ENCODE measurements at regions not wholly inside any gene's neighbourhood (a gene's known extent, or its start where the extent isn't known, plus 50 kb on each side); places are given as distances from the start of the nearest gene placed in this dataset.
"Not testable (repeated sequence)": the region's sequence is repeated elsewhere in the genome, so short reads cannot be mapped to it uniquely, and the experiment has no call there.

DNA sequence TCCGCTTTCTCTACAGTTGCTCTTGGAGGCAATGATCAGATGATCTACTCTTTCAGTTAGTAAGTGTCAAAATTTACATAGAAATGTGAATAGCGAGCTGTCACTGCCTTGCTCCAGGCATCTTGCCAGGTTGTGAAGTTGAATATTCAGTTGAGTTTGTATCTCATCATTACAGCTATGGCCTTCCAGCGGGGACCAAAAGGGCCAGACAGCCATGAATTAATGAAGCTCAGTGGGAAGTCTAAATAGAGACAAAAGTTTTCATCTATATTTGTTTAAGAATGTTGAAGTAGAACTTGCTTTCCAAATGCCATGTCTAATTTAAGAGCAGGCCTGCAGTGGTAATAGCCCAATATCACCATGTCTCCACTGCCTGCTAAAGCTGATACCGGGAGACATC, 387.8 kb downstream of the FLRT2 start:
- no peak for FAIRE-seq

- FAIRE-seq, result no peak
Measured at GRCh38 chr14:85915711-85916110, 385.8 kb downstream of the FLRT2 start.

DNA sequence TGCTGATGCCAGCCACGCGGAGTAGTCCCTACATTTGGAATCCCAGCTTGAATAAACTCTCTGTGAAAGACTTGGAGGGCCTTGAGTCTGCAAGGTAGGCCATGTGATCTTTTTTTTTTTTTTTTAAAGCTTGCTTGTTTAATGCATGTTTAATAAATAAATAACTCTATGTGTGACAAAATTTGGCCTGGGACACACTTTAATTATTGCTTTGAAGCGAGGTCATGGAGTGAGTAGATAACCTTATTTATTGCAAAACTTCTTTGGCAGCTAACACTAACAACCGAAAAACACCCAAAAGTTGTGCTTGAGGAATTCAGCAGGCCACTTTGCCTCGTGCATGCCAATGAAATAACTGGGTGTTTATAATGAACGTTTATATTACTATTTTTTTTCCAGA, 382.2 kb downstream of the FLRT2 start:
- no peak for FAIRE-seq

DNA sequence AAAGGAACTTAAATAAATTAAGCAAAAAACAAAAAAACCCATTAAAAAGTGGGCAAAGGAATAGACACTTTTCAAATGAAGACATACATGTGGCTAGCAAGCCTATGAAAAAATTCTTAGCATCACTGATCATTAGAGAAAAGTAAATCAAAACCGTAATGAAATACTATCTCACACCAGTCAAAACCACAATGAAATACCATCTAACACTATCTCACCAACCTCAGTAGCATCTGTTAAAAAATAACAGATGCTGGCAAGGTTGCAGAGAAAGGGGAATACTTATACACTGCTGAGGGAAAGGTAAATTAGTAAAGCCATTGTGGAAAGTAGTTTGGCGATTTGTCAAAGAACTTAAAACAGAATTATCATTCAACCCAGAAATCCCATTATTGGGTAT, 381.1 kb downstream of the FLRT2 start:
- FAIRE-seq, result no peak

DNA sequence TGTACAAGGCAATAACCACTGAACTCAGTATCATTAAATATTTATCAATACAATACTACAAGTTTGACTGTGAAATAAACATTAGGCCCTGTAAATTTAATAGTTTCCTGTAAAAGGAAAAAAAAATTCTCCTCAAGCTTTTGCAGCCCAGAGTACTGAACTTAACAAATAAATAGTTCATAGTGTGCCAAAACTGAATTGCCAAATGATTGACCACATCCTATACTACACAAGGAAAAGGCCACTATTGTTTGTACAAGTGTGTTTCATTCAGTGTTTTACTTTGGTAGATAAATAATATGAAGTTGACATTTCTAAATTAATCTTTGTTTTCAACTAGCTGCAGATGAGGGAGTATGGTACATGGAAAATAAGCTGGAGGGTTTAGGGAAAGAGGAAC, 379.6 kb downstream of the FLRT2 start:
- no peak for FAIRE-seq

DNA sequence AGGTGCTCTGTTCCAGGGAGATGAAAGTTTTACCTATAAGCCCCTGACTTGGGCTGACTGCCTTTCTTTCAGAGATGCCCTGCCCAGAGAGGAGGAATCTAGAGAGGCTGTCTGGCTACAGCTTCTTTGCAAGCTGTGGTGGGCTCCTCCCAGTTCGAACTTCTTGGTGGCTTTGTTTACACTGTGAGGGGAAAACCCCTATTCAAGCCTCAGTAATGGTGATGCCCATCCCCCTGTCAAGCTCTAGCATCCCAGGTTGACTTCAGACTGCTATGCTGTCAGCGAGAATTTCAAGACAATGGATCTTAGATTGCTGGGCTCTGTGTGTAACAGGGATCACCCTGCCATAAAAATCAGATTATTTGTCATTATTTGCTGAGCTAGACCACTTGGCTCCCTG, 377.6 kb downstream of the FLRT2 start:
- no peak for FAIRE-seq

DNA sequence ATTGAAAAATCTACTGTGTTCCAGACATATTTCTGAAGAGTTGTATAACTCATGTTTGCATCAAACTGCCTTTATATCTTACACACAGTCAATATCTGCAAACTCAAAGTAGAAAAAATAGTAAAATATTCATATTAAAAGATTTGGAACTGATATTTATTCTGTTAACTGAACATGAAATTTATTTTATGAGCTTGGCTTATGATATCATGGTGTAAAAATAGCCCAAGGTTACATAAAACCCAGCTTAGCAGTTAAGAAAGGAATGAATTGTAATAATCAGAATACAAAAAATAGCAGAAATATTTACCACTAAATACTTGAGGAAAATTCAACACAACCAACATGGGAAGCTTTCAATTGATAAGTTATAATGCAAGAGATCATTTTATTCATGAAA, 367.9 kb downstream of the FLRT2 start:
- FAIRE-seq, result no peak

- FAIRE-seq, result no peak
Measured at GRCh38 chr14:85895603-85896002, 365.7 kb downstream of the FLRT2 start.

- FAIRE-seq, result no peak
Measured at GRCh38 chr14:85892251-85892650, 362.3 kb downstream of the FLRT2 start.

- no peak for FAIRE-seq
Measured at GRCh38 chr14:85883966-85884365, 354.0 kb downstream of the FLRT2 start.

GRCh38 chr14:85883101-85883500, 353.2 kb downstream of the FLRT2 start:
- no peak for FAIRE-seq

GRCh38 chr14:85881935-85882334, 352.0 kb downstream of the FLRT2 start:
- no peak for FAIRE-seq

DNA sequence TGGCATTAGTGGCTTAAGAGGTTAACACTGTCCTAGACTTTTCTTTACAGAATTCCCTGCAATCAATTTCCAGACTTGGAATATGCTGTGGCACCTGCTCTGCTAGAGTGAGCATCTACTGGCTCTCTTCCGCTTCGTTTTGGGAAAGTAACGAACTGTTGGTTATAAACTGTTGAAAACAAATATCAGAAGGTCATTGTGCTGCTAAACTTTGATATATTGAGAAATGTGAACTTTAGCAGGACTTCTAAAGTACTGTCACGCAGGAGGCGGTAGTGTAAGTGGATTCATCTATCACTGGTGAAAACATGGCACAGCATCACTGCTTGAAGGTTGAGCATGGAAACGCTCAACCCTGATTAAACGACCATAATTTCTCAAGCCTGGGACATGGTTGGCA, 348.9 kb downstream of the FLRT2 start:
- FAIRE-seq, result no peak

DNA sequence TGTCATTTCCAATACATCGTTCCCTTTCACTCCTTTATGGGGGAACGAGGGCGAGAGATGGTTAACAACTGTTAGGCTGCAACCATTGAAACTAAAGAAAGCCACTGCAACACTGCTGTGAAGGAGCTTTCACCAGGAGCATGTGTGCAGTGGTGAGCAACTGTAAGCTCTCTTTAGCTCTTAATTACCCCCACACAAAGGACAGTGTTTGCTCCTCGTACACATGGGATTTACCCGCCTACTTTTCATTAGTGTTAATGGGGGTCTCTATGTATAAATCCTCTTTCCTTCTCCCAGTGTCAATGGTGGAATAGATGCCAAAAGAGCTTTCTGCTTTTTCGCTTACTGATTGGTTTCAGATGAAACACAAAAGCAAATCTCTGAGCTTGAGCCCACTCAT, 343.1 kb downstream of the FLRT2 start:
- no peak for FAIRE-seq

DNA sequence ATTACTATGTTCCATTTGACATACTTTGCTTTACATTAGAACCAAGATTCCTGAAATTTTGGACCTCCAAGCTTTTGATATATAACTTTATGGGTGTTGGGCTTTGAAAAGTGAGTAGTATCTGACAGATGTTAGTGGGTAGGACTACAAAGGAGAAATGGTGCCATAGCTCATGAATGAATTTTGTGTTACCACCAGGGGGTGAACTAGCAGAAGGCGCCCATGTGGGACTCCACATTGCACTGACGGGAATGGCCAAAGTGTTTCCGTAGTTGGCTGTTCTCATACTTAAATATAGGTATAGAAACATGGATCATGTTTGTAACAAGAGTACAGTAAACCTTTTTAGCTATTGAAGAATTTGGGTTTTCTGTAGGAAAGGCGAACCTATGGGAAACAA, 337.5 kb downstream of the FLRT2 start:
- no peak for FAIRE-seq

- no peak for FAIRE-seq
Measured at GRCh38 chr14:85865701-85866100, 335.8 kb downstream of the FLRT2 start.

DNA sequence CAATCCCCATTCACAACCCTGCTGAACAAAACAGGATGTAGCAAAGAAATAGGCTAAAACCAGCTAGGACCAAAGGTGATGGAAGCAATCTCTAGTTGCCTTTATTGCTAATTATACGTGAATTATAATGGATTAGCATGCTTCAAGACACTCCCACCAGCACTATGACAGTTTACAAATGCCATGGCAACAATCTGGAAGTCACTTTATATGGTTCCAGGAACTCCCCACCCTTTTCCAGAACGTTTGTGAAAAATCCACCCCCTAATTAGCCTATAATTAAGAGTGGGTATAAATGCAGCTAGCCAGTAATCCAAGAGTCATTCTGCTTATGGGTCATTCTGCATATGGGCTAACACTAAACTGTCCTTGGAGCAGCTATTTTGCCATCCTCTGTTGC, 328.7 kb downstream of the FLRT2 start:
- no peak for FAIRE-seq

- FAIRE-seq, result no peak
Measured at GRCh38 chr14:85856430-85856829, 326.5 kb downstream of the FLRT2 start.

- no peak for FAIRE-seq
Measured at GRCh38 chr14:85853996-85854526, 324.1 kb downstream of the FLRT2 start.

- FAIRE-seq, result no peak
Measured at GRCh38 chr14:85852906-85853305, 323.0 kb downstream of the FLRT2 start.

DNA sequence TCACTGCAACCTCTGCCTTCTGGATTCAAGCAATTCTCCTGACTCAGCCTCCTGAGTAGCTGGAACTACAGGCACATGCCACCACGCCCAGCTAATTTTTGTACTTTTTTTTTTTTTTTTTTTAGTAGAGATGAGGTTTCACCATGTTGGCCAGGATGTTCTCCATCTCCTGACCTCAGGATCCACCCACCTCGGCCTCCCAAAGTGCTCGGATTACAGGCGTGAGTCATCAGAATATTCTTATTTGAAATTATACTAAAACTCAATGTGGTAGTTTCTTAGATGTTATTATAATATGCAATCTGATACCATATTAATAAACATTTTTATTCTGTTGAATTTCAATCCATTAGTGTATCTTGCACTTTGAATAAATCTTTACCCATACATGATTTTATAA, 322.2 kb downstream of the FLRT2 start:
- not testable (repeated sequence) for FAIRE-seq

- not testable (repeated sequence) for FAIRE-seq
Measured at GRCh38 chr14:85830549-85830948, 300.6 kb downstream of the FLRT2 start.

GRCh38 chr14:85829601-85830000, 299.7 kb downstream of the FLRT2 start:
- not testable (repeated sequence) for FAIRE-seq

DNA sequence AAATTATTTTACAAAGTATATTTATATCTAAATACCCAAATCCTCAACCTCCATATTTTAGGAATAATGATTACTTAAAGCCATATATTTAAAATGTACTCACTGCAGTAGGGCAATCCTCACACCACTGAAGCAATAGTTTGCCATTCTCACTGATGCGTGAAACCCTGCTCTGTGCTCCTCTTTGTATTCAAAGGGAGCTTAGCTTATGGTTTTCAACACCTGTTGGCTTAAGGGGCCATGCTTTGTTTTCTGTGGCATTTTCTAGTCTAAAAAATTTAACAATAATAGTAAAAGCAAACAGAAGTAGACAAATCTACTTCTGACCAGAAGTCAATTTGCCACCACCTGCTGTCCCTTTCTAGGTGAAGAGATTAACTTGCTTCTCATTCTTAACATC, 294.6 kb downstream of the FLRT2 start:
- no peak for FAIRE-seq

DNA sequence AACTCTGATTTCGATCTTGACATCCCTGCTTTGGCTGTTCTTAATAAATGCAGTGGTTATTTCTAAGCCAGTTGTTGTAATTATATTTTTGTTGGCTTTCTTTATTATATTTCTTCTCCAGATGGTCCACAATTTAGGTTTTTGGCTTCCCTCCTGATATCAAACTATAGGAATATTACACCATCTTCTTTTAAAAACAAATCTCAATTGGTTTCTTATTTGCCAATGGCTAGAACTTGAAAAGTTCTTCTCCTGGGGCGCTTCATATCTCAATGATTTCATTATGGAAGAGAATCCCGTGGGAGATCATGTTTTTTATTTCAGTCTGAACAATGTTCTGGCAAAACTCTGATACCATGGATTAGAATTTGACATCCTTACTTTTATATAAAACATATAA, 292.3 kb downstream of the FLRT2 start:
- no peak for FAIRE-seq

- no peak for FAIRE-seq
Measured at GRCh38 chr14:85817430-85817829, 287.5 kb downstream of the FLRT2 start.
